B cell (primary cell): ENCODE measurements at regions not wholly inside any gene's neighbourhood (a gene's known extent, or its start where the extent isn't known, plus 50 kb on each side); places are given as distances from the start of the nearest gene placed in this dataset.

ENCODE experiments used
- EZH2 ChIP-seq: IDR thresholded peaks from 2 replicates; pipeline ENCODE4 v1.6.1; 2012; ENCODE audit warnings: borderline replicate concordance, low read depth, mild to moderate bottlenecking, moderate library complexity, low read length; ENCODE audit not compliant: insufficient read depth, poor library complexity, severe bottlenecking
- TF ChIP-seq, protein P1 (sequence below): fragments of 200-600 bp; IDR thresholded peaks from one replicate; pipeline ENCODE4 v1.8.0; 2022; ENCODE audit warnings: antibody characterized with exemption, mild to moderate bottlenecking

- TF ChIP-seq, protein P1, sequence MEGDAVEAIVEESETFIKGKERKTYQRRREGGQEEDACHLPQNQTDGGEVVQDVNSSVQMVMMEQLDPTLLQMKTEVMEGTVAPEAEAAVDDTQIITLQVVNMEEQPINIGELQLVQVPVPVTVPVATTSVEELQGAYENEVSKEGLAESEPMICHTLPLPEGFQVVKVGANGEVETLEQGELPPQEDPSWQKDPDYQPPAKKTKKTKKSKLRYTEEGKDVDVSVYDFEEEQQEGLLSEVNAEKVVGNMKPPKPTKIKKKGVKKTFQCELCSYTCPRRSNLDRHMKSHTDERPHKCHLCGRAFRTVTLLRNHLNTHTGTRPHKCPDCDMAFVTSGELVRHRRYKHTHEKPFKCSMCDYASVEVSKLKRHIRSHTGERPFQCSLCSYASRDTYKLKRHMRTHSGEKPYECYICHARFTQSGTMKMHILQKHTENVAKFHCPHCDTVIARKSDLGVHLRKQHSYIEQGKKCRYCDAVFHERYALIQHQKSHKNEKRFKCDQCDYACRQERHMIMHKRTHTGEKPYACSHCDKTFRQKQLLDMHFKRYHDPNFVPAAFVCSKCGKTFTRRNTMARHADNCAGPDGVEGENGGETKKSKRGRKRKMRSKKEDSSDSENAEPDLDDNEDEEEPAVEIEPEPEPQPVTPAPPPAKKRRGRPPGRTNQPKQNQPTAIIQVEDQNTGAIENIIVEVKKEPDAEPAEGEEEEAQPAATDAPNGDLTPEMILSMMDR, result no peak
- no peak for TF ChIP-seq EZH2
Observed at GRCh38 chr2:30315391-30316063, 84.2 kb downstream of the LBH start.
